ENCODE measurements at regions not wholly inside any gene's neighbourhood (a gene's known extent, or its start where the extent isn't known, plus 50 kb on each side); places are given as distances from the start of the nearest gene placed in this dataset.

DNA sequence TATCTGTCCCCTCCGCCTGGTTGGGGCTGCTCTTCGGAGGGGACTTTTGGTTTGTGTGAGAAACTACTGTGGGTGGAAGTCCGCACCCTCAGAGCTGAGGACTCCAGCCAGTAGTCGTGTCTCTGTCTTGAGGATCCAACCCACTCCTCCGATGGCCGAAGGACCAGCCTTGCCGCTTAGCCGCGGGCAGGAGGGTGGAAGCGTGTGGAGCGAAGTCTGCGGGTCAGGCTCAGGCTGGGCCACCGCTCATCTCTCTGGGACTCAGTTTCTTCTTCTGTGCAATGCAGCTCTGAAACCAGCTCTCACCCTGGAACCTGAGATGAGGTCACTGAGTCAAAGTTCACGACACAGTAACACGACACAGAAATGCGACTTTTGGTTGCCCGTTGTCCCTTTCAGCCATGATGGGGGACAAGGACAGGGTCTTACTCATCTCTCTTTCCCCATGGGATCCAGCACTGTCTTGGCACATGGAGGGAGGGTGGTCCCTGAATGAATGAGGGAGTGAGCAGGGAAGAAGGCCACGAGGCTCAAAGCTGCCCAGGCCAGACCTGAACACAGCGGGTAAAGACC is 133.3 kb upstream of the PODXL start:
- H3K4me2 ChIP-seq (replicated peaks; ENCODE audit: low read depth, low read length, poor library complexity, severe bottlenecking): no peak overlapping the region
- no peak overlapping the region for H3K4me3 ChIP-seq (ENCODE audit: control extremely low read depth in 1 of 5, extremely low read depth in 1 of 5, insufficient read depth in 1 of 5, low read depth in 2 of 5, low read length in 4 of 5)
- Mint-ChIP-seq H3K4me1 (peaks cover 4% of the 10 kb centered on the region), H3K27ac (no peak overlapping the region), H3K27me3 (peaks cover 44% of the 10 kb centered on the region), H3K4me3 (no peak overlapping the region), H3K9me3 (ENCODE audit: insufficient read depth) (no peaks in the 10 kb centered on the region)
- DNase-seq (peak; percentile 8), ATAC-seq (ENCODE audit: low read depth) (no peak)
- no peak overlapping the region for H3K9ac ChIP-seq (ENCODE audit: low read length)
- H3K27me3 ChIP-seq (replicated peaks in 1 of 4; ENCODE audit: control extremely low read depth in 1 of 4, control insufficient read depth in 3 of 4, insufficient read depth in 4 of 4, low read length in 3 of 4): peaks cover 0 to 32% (median 5%) of the 10 kb centered on the region in 4 experiments
- H4K20me1 ChIP-seq (ENCODE audit: control insufficient read depth, insufficient read depth, low read length, poor library complexity, severe bottlenecking): no peaks in the 10 kb centered on the region
- TF ChIP-seq, protein P1, sequence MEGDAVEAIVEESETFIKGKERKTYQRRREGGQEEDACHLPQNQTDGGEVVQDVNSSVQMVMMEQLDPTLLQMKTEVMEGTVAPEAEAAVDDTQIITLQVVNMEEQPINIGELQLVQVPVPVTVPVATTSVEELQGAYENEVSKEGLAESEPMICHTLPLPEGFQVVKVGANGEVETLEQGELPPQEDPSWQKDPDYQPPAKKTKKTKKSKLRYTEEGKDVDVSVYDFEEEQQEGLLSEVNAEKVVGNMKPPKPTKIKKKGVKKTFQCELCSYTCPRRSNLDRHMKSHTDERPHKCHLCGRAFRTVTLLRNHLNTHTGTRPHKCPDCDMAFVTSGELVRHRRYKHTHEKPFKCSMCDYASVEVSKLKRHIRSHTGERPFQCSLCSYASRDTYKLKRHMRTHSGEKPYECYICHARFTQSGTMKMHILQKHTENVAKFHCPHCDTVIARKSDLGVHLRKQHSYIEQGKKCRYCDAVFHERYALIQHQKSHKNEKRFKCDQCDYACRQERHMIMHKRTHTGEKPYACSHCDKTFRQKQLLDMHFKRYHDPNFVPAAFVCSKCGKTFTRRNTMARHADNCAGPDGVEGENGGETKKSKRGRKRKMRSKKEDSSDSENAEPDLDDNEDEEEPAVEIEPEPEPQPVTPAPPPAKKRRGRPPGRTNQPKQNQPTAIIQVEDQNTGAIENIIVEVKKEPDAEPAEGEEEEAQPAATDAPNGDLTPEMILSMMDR (IDR thresholded peaks at IDR 0.05): no peak
- TF ChIP-seq EZH2 (IDR thresholded peaks at IDR 0.05; ENCODE audit: borderline replicate concordance, insufficient read depth, low read depth, low read length, poor library complexity, severe bottlenecking): no peak
- no peaks in the 10 kb centered on the region for H3K4me1 ChIP-seq (ENCODE audit: control insufficient read depth in 2 of 2, insufficient read depth in 2 of 2, low read length in 2 of 2)
- WGBS (ENCODE audit: insufficient coverage): 87% methylated on average over 19 of the region's 19 CpGs
- no peak overlapping the region for H2AFZ ChIP-seq (ENCODE audit: insufficient read depth, low read depth, low read length, poor library complexity, severe bottlenecking)
- ChIA-PET POLR2A (no interaction called here), CTCF (interaction anchor here (1.6 kb wide), 1 partner anchor 359 kb away, joined by 5 read pairs; no protein-coding TSS in a partner anchor)
- H3K27ac ChIP-seq (ENCODE audit: low read length in 2 of 2): no peak overlapping the region
- no peaks in the 10 kb centered on the region for H3K36me3 ChIP-seq (replicated peaks in 1 of 2; ENCODE audit: control extremely low read depth in 1 of 2, control insufficient read depth in 1 of 2, extremely low read depth in 1 of 2, insufficient read depth in 2 of 2, low read length in 1 of 2)
- H3K9me3 ChIP-seq (ENCODE audit: control extremely low read depth in 1 of 3, control insufficient read depth in 2 of 3, insufficient read depth in 1 of 3, low read length in 2 of 3): no peaks in the 10 kb centered on the region
- intact Hi-C loops (cut with micrococcal nuclease): loop anchor here (5.0 kb wide), 1 partner anchor 1543 kb away; no protein-coding TSS in a partner anchor
- H3K79me2 ChIP-seq (ENCODE audit: control insufficient read depth, insufficient read depth, low read length): no peaks in the 10 kb centered on the region
